HG02642 (cell line): ENCODE measurements at regions not wholly inside any gene's neighbourhood (a gene's known extent, or its start where the extent isn't known, plus 50 kb on each side); places are given as distances from the start of the nearest gene placed in this dataset.

Source experiments
- ATAC-seq: cut with Tn5 transposase; IDR thresholded peaks from one replicate; pipeline ENCODE4 v1.9.1; 2021; ENCODE audit warnings: mild to moderate bottlenecking; ENCODE audit not compliant: unreplicated experiment, poor library complexity

DNA sequence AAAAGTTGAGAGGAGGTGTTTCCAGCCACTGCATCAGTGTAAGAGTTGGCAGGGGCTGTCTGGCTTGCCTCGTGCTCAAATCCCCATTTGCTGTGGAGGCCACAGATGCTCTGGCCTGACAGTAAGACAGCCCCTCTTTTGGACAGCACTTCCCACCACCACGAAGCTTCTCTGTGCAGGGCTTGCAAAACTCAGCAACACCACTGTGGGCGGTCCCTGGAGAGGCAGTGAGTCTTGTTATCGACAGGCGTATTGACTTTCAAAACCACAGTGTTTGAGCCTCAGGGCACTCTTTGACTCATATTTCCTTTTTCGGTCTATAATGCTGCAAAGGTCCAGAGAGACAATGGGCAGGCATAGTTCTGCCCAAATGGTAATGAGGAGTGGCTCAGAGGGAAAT is 539.5 kb downstream of the EBF1 start:
- peak; percentile 95 for ATAC-seq

DNA sequence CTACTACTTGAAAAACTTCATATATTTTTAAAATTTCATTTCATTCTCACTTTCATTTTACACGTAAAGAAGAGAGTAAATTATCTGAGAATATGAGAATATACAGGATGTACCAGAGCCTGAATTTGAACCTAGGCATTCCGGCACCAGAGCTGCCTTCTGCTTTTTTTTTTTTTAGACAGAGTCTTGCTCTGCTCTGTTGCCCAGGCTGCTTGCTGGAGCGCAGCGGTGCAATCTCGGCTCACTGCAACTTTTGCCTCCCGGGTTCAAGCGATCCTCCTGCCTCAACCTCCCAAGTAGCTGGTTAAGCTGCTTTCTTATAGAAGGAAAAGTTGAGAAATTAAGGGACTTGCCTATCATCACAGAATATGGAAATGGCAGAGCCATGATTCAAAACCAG is 540.1 kb downstream of the EBF1 start:
- no peak for ATAC-seq

DNA sequence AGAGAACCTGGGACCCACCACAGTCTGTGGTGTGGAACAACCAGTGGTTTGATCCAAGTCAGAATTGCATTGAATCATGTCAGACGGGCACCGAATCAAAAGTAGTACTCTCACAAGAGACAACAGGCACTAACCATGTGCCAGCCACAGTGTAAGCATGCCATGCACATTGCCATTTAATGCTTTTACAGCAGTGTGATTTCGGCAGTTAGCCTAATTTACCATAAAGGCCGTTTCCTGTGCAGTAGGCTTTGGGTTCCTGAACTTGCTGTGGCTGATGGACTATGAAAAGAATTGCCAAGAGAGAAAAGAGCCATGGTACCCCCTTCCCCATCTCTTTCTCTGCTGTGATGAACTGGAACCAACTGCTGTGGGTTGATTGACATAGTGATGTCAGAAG is 540.6 kb downstream of the EBF1 start:
- no peak for ATAC-seq

DNA sequence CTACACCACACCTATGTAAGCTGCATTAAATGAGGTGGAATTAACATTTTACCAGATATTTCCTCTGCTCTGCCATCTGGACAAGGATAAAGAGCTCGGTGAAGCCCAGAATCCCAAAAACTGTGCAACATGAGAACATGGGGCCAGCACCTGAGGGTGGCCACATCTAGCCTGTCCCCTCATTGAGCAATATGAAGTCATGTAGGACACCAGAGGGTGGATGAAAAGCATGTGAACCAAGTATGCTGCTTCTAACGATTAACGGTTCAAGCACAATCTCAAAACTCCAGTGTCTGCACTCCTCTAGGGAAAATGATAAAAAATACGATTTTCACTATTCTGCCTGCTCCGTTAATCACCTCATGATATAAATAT is 545.8 kb downstream of the EBF1 start:
- no peak for ATAC-seq

DNA sequence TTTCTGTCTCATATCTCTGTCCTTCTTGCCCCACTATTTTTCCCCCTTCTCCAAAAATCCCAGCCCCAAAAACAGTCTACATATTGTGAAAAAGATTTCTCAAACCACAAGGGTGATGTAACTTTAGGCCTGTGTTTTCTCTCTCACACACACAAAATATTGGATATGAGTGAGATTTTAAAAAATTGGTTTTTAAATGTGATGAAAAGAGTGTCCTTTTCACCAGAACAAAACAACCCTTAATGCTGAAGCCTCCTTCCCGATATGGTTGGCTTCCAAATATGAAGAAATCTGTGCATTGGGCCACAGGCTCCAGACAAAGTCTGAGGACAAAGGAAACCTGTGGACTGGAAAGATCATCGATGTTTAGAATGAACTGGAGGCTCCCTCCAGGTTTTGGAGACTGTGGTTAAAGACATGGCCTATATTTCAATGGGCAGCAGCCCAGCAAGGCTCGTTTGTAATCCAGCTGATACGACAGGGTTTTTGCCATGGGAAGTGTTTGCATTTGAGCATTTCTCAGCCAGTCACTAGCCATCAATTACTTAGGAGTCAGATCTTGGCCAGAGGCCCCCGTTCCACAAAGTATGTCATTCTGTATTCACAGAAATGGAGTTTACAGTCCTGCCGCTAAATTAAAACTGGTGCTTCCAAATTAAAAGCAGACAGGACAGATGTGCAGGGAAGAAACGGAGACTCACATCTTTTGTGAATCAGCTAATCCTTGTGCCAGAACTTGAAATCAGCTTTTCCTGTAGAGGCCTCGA is 546.3 kb downstream of the EBF1 start:
- ATAC-seq: no peak

DNA sequence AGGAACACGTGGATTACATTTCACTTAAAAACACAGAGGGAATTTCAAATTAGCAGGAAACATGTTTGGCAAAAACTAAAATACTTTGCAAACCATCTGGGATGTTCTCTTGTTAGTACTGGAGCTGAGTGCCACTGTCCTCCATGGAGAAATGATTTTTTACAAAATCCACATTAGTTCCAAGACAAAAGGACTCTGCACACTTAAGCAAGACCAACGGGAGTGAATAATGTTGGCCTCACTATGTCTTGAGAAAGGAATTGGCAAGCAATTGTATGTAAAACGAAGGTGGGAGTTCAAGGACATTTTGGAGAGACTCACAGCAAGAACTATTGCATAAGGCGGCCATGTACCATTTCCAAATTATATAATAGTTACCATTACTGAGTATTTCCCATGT is 547.5 kb downstream of the EBF1 start:
- no peak for ATAC-seq

DNA sequence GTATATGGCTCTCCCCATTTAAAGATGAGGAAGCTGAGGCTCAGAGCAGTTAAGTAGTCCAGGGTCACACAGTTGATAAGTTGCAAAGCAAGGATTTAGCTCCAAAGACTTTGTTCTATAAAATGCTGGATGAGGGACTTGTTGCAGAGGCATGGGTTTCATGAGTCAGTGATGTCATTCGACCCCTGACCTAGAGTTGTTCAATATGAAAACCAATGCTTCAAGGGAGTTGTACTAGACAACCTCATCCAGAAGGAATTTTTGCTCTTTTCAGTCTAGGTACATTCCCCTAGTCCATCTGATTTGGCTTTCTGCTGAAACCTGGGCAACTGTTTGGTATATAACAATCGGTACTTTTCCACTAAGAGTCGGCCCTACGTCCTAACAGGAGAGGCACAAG is 550.4 kb downstream of the EBF1 start:
- ATAC-seq: no peak

DNA sequence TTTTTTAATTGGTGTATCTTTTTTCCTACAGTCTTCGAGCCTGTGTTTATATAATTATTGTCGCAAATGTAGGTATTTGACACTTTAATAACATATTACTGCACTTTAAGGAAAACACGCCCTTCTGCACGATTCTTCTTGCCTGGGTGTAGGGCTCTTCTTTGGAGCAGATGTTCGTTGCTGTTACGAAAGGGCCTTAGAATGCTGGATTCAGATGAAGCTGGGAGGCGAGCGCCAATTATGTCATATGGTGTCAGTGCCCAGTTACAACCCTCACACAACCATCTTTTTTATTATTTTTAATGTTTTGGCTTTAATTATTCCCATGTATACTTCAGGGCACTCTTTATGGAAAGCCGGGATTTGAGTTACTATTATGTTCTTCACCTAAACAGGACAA is 553.0 kb downstream of the EBF1 start:
- no peak for ATAC-seq

DNA sequence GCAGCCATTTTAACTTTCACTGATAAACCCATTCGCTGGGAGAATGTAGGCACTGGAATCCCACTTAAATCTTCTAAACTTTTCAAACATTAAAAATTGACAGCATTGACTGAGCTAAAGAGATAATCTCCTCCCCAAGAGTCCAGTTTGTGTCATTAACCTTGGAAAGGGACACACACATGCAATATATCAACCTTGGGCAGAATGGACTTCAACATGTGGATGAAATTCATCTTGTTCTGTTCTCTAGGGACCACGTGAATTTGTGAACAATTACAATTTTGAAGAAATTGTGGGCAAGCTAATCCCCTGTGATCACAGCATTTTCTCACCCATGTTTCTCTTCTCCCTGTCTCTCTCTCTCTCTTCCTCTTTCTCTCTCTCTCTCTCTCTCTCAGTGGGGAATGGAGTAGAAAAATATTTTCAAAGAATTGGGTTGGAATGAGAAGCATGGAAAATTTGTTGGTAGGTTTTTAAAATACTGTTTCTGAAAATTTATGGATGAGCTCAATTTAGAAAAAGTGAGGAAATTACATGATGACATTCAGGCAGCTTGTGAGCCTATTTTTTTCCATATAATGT is 553.7 kb downstream of the EBF1 start:
- ATAC-seq: no peak

DNA sequence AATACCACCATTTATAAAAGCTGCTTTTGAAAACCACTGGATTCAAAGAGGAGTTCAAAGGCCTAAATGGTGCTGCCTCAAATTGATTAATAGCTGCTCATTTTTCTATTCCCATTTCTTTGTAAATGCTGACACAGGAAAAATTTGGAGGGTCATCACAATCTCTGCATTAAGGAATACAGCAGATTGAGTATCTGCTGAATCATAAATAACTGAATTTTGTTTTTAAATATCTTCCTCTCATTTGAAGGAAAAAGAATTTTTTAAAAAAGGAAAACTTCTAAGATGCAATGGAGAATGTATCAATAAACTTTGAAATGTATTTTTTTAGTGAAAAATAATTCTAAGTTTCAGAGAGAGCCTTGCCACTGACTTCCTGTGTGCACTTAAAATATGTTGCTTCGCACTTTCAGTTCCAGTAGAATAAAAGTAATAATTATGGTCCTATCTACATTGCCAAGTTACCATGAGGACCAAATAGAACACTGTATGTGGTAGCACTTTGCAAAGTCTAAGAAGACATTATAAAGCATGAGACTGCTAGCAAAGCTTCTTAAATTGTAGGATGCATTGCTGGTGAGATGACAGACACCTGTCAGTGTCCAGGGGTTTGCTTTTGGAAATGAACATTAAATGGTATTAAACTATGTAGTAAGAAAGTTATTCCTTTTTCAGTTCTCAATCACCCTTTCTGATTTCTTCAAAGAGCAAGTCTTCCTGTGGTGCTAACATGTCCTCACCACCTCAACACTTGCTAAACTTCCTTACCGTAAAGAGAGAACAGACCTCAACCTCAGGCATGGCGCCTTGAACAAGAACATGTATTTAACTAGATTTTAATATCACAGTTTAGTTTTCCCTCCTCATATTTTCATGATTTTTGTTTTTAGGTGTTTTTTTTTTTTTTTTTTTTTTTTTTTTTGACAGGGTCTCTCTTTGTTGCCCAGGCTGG is 555.1 kb downstream of the EBF1 start:
- no peak for ATAC-seq

DNA sequence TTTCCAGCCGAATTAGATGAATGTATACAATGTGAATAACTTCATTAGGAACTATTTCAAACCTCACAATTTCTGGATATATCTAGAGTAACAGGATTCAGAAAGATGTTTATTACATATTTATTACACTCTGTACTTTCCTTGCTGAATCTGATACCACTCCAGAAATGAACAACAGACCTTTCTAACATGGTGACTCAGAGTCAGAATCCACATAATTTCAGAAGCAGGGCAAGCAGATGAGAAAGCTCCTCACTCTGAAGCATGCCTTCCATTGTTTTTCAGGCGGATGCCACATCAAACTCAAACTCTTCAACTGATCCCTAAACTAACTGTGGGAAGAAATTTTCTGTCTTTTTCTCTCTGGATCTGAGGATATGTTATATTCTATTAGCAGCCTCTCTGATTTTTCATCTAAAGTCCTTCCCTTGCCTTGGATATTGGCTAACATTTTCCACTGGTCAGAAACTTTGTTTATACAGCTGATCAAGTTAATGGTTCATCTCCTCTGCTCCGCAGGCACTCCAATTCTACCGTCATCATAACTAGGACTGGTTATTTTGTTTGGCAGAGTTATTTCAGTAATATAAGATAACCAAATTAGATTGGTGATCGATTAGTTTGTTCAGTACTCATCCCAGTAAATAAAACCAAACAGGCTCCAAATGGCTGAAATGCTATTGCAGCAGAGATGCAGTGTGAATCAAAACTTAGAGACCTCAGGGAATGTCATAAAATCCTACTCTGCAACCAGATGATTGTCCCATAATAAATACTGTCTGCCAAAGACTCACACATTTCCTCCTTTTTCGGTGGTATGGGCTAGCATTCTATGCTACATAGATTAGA is 556.0 kb downstream of the EBF1 start:
- no peak for ATAC-seq

DNA sequence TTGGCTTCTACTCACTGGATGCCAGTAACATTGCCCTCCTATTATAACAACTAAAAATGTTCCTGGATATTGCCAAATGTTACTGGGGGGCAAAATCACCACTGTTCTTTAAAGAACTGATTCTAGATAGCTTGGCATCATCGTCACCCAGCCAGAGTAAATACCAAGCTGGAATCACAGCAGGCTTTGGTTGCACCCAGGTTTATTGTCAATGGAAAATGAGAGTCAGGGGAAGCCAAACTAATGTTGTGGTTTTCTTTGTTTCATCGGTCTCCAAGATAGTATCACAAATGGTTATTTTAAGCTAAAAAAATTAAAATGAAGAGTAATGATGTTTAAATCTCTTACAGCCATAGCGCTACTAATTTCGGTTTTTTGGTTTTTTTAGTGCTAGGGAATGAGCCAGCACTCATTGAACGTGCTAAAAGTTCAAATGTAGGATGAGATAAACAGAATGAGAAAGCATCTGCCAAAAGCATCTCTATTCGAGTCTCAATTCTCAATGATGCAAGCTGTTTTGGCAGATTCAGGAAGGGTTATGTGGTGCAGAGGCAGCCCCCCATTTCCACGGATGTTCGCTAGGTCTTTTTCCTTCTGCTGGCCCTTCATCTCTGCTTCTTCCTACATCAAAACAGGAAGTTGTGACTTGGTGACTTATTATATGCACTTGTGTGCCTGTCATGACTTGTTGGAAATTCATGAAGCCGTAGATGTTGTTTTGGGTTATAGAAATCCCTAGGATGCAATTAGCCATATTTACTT is 558.0 kb downstream of the EBF1 start:
- no peak for ATAC-seq

DNA sequence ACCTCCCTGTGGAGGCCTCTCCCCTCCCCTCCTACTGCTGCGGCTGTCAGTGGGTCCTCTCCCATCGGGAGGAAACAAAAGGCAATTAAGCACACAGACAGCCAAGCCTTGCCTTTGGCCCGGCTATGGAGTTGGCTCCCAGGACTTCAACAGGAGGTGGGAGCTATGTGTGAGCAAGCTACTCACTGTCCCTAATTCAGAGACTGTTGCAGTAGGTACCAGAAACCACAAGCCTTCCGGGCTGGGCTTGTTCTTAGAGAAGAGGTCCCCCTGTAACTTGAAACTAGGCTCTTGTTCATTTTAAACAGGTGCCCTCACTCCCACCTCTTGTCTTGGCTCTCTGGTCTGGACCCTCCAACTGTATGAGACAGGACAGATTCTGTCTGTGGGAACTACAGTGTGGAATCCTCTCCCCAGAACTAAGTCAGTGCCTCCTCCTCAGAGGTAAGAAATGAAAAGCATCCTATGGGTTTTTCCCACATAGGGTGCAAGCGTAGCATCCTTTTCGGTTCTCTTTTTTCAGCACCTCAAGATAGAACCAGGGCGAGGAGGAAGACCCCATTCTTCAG is 561.1 kb downstream of the EBF1 start:
- peak; percentile 64 for ATAC-seq

DNA sequence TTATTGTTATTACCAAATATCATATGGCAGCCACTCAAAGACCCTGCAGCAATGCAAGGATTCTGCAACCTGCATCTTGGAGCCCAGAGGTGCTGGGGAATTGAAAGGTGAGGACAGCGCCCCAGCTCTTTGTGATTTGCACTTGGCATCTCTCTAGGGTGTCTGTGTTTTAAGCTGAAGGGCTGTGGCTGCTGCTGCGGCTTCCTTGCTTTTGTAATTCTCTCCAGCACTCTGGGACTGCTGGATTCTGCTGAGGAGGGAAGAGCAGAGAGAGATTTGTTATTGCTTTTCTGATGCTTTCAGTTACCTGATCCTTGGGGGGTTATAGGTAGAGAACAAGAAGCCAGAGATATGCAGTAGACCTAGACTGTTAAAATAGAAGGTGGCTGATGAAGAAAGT is 562.4 kb downstream of the EBF1 start:
- ATAC-seq: no peak

DNA sequence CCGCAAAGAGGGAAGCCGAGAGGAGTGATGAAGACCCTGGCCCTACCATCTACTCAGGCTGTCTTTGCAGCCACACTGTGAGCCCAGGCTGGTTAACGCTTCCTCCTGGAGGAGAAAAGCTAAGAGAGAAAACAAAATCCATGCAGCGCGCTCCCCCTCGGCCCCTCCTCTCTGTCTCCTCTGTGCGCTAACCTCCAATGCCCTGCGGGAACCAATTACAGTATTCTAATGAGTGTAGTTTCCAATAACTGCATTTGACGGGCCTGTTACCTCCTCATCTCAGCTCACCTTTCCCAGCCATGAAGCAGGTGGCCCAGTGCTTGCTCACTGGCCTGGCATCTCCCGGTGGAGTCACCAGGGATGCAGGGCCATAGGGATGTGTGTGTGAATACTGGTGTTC is 565.5 kb downstream of the EBF1 start:
- ATAC-seq: no peak

DNA sequence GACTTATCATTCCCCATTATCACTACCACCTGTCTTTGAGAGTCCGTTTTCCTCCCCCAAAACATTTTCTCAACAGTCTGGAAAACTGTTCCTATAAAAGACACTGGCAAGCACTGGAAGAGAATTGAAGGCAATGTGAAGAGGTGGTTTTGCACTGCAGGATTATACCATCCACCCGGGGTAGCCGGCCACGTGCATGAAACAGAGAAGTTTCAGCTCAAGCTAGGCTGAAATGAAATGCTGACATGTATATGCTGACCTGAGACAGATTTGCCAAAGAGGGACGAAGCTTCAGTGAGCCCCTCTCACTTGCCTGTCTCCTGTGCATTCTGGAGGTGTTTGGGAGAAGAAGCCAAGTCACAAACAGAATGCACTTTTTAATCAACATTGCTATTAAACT is 567.0 kb downstream of the EBF1 start:
- no peak for ATAC-seq

DNA sequence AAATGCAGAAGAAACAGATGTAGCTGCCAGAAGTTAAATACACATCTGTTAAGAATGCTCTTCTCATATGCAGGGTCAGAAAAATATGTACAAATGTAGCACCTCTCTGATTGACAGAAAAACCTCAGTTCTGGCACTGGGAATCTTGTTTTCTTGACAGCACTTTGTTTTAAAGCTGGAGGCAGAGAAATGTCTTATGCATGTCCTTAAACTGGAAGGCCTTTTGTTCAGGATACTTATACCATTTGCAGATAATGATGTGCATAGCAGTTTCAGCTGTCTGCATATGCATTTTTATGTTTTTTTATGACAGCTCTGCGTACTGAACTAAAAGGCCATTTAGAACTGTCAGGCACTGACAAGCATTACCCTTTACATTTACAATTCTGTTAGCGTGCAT is 567.9 kb downstream of the EBF1 start:
- no peak for ATAC-seq

DNA sequence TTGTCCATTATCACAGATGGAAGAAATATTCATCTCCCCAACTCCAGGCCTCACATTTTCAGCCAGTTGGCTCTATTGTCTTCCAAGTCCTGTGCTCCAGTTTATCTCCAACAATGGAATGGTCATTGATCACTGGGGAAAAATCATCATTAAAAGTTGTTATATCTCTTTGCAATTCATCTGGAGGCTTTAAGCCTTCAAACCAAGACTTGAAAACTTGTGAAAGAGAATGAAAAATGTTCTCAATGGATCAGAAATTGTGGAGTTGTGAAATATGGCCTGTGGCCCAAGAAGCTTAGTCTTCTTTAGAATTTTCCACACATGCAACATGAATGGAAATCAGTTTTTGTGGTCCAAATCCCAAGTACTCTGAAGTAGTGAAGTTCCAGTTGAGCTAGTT is 569.6 kb downstream of the EBF1 start:
- no peak for ATAC-seq

DNA sequence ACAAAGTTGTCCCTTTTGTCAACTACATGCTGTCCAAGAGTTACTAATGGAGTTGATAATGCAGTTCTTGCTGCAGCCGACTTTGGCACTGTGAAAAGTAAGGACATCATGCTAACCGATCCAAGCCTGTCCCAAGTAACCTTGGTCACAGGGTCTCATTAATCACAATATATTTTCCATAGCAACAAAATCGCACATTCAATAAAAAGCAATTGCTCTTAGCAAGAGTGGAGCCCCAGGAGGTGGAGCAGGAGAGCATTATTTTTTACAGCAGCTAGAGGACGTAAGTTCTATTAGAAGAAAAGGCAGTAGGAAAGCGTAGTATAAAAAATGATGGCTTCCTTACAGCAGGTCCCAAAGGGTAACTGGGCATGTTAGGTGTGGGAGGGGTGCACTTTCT is 570.3 kb downstream of the EBF1 start:
- no peak for ATAC-seq
